ENCODE measurements at regions not wholly inside any gene's neighbourhood (a gene's known extent, or its start where the extent isn't known, plus 50 kb on each side); places are given as distances from the start of the nearest gene placed in this dataset.
"Not testable (repeated sequence)": the region's sequence is repeated elsewhere in the genome, so short reads cannot be mapped to it uniquely, and the experiment has no call there.

- DNase-seq (ENCODE audit: low read depth): peak; percentile 10
- TF ChIP-seq CTCF (conservative IDR thresholded peaks at IDR 0.05; ENCODE audit: low read depth, low read length): no peak
- no peak overlapping the region for H3K4me3 ChIP-seq (ENCODE audit: low read depth, low read length)
Measured at GRCh38 chr2:35963824-35964223, 391.8 kb upstream of the CRIM1 start.

GRCh38 chr2:35963357-35963756, 392.2 kb upstream of the CRIM1 start:
- no peak overlapping the region for H3K4me3 ChIP-seq (ENCODE audit: low read depth, low read length)
- no peak for TF ChIP-seq CTCF (conservative IDR thresholded peaks at IDR 0.05; ENCODE audit: low read depth, low read length)
- no peak for DNase-seq (ENCODE audit: low read depth)

- TF ChIP-seq CTCF (conservative IDR thresholded peaks at IDR 0.05; ENCODE audit: low read depth, low read length): no peak
- no peak for DNase-seq (ENCODE audit: low read depth)
- H3K4me3 ChIP-seq (ENCODE audit: low read depth, low read length): no peak overlapping the region
Measured at GRCh38 chr2:35962585-35963146, 392.9 kb upstream of the CRIM1 start.

- H3K4me3 ChIP-seq (ENCODE audit: low read depth, low read length): no peak overlapping the region
- TF ChIP-seq CTCF (conservative IDR thresholded peaks at IDR 0.05; ENCODE audit: low read depth, low read length): no peak
- DNase-seq (ENCODE audit: low read depth): peak; percentile 8
Measured at GRCh38 chr2:35960596-35960995, 395.0 kb upstream of the CRIM1 start.

GRCh38 chr2:35957053-35957452, 398.5 kb upstream of the CRIM1 start:
- H3K4me3 ChIP-seq (ENCODE audit: low read depth, low read length); DNase-seq (ENCODE audit: low read depth): not testable (repeated sequence)

- TF ChIP-seq CTCF (conservative IDR thresholded peaks at IDR 0.05; ENCODE audit: low read depth, low read length): no peak
- H3K4me3 ChIP-seq (ENCODE audit: low read depth, low read length): no peak overlapping the region
- DNase-seq (ENCODE audit: low read depth): no peak
Measured at GRCh38 chr2:35946478-35946877, 409.1 kb upstream of the CRIM1 start.

- no peak for DNase-seq (ENCODE audit: low read depth)
- H3K4me3 ChIP-seq (ENCODE audit: low read depth, low read length): no peak overlapping the region
Measured at GRCh38 chr2:35938838-35939237, 416.7 kb upstream of the CRIM1 start.

More at GRCh38 chr2:35938838-35939237, 416.7 kb upstream of the CRIM1 start:
- TF ChIP-seq CTCF (conservative IDR thresholded peaks at IDR 0.05; ENCODE audit: low read depth, low read length): no peak
